GM21737 (cell line): ENCODE measurements at regions not wholly inside any gene's neighbourhood (a gene's known extent, or its start where the extent isn't known, plus 50 kb on each side); places are given as distances from the start of the nearest gene placed in this dataset.

Experiments
- ATAC-seq: cut with Tn5 transposase; IDR thresholded peaks from one replicate; pipeline ENCODE4 v1.9.1; 2021; ENCODE audit warnings: mild to moderate bottlenecking, moderate library complexity; ENCODE audit not compliant: unreplicated experiment

- no peak for ATAC-seq
Measured at GRCh38 chr22:48892578-48893287, 934.9 kb downstream of the BRD1 start.

GRCh38 chr22:48891688-48892577 lies 935.7 kb downstream of the BRD1 start:
- no peak for ATAC-seq

GRCh38 chr22:48890693-48891554 lies 936.7 kb downstream of the BRD1 start:
- ATAC-seq = no peak

DNA sequence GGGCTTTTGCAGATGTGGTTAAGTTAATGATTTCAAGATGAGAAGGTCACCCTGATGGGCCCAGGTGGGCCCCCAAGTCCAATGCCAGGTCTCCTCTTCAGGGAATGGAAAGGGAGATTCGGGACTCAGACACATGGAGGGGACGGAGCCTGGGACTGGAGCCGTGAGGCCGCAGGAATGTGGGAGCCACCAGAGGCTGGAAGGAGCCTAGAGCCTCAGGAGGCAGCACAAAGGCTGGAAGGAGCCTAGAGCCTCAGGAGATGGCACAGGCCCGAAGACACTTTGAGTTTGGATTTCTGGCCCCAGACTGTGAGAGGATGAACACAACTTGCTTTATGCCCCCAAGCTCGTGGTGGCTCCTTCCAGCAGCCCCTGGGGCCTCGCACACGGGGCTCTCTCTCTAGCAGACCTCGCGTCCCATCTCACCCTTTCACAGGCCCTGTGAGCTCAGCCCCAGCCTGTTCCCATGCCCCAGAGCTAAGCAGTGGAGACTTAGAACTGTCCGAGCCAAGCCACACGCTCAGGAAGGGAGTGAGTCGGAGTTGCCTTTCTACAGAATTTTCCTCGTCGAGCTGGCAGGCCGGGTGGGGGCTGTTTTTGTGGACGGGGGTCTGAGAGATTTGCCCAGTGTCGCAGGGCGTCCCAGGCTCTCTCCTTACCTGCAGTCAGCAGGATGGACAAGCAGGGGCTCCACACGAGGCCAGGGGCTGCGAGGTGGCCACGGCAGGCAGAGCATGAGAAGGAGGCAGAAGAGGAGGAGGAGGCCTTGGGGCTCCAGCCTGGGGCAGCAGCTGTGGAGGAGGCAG lies 937.6 kb downstream of the BRD1 start:
- no peak for ATAC-seq

- no peak for ATAC-seq
Measured at GRCh38 chr22:48889209-48889830, 938.4 kb downstream of the BRD1 start.

- ATAC-seq = no peak
Measured at GRCh38 chr22:48888466-48889208, 939.0 kb downstream of the BRD1 start.

DNA sequence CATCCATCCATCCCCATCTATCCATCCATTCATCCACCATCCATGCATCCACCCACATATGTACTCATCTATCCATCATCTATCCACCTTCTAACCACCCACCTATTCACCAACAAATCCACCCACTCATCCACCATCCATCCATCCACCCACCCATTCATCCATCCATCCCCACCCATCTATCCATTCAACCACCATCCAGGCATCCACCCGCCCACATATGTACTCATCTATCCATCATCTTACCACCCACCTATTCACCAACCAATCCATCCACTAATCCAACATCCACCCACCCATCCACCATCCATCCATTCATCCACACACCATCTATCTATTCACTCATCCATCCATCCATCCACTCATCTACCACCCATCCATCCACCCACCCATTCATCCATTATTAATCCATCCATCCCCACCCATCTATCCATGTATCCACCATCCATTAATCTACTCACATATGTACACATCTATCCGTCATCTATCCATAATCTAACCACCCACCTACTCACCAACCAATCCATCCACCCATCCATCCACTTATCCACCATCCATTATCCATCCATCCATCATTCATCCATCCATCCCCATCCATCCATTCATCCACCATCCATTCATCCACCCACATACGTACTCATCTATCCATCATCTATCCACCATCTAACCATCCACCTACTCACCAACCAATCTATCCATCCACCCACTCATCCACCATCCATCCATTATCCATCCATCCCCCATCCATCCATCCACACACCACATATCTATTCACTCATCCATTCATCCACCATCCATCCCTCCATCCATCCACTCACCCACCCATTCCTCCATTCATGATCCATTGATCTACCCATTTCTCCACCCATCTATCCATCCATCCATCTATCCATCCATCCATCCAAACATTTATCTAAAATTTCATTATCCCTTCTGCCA lies 940.0 kb downstream of the BRD1 start:
- no peak for ATAC-seq

DNA sequence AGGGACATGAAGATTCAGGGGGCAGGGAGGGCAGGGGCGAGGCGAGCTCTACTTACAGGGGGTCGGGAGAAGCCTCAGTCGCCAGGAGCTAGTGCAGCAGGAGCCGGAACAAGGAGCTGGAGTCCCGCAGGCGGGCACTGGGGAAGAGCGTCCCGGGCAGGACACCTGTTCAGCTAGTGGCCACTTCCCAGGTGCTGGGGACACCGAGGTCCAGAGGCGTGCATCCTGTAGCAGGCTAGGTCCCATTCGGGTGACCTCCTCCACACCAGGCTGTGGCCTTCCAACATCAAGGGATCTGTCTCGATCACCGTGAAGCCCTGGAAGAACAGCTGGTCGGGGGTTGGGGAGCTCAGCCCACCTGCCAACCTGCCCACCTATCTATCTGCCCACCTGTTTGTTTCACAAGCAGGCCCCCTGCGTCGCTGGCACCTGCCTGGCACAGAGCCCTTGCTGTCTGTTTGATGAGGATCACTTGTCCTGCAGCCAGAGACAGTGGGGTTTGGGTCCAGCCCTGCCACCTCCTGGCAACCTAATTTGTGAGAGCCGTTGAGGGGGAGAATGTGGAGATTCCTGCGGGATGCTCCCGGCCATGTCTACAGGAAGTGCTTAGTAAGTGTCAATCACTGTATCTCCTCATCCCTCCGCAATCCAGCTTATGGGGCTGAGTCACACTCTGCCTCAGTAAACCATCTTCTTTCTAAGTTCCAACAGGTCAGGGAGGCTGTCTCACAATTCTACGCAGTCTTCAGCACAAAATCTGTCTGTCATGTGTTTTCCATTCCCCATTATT lies 940.9 kb downstream of the BRD1 start:
- no peak for ATAC-seq

GRCh38 chr22:48885919-48886305 lies 941.8 kb downstream of the BRD1 start:
- ATAC-seq = no peak

DNA sequence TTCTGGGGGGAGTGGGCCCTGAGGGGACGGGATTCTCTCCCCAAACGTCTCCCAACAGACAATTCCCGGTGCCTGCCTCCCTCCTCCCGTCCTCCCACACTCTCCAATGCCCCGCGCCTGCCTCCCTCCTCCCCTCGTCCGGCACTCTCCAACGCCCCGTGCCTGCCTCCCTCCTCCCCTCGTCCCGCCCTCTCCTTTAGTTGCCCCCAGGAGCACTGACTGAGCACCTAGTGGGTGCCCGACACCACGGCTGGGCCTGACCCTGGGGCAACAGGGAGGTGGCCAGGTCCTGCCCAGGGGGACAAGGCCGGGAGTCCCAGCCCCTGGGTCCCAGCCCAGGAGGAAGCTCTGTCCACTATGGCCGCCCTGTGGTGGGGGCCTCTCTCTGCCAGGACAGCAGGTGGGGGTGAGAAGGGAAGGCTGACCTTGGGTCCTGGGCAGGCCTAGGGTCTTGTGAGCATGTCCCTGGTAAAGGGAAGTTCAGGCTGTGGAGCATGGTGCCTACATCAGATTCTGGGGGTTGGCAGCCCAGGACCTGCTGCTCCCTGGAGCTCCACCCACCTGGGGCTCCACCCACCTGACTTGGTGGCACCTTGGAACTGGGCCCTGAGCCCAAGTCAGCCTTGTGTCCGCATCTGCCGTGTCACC lies 942.3 kb downstream of the BRD1 start:
- no peak for ATAC-seq

DNA sequence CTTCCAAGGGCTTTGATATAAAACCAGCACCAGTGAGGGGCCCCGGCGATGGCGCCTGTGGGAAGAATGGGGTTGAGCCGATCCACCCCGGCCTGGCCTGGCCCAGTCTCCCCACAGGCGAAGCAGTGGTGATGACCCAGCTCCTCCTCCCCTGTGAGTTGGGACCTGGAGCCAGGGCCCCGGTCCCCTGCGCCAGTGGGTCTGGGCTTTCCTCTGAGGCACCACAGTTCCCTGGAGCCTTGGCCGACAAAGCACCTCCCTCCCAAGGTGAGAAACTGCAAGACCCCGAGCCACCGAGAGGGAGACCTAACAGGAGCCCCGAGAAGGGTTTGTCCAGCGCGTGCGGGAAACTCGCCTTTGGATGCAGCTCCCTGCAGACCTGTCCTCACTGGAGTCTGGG lies 942.9 kb downstream of the BRD1 start:
- ATAC-seq = no peak

- ATAC-seq = no peak
Measured at GRCh38 chr22:48884324-48884723, 943.3 kb downstream of the BRD1 start.

- no peak for ATAC-seq
Measured at GRCh38 chr22:48883211-48883960, 944.3 kb downstream of the BRD1 start.

GRCh38 chr22:48882636-48883200 lies 945.0 kb downstream of the BRD1 start:
- no peak for ATAC-seq

DNA sequence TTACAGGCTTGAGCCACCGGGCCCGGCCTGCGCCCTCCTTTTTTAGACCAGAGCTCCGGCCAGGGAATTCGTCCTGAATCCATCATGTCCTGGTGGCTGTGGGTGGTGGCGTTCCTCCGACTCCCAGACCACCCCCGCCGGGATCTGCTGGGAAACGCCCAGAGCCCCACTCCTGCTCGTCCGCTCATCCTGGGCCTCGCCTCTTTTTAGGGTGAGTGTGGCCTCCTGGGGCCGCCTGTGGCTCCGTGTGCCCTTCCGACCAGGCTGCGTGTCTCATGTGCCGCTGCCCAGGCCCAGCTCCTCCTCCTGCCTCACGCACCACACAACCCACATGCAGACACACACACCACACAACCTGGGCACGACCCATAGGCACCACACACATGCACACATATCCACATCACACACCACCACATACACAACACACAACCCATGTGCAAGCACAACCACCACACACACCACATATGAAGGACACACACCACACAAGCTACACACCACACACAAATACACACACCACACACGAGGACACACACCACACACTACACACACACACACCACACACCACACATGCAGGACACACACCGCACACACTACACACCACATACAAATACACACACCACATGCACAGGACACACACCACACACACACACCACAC lies 946.2 kb downstream of the BRD1 start:
- ATAC-seq = no peak
